HG03520 (cell line): ENCODE measurements at regions not wholly inside any gene's neighbourhood (a gene's known extent, or its start where the extent isn't known, plus 50 kb on each side); places are given as distances from the start of the nearest gene placed in this dataset.
"Not testable (repeated sequence)": the region's sequence is repeated elsewhere in the genome, so short reads cannot be mapped to it uniquely, and the experiment has no call there.

Experiments
- ATAC-seq: cut with Tn5 transposase; IDR thresholded peaks from one replicate; pipeline ENCODE4 v1.9.1; 2021; ENCODE audit warnings: mild to moderate bottlenecking, moderate library complexity; ENCODE audit not compliant: unreplicated experiment

GRCh38 chr2:15750822-15751329, 159.2 kb downstream of the DDX1 start:
- no peak for ATAC-seq

GRCh38 chr2:15751477-15751876, 159.8 kb downstream of the DDX1 start:
- ATAC-seq, result no peak

- no peak for ATAC-seq
These were observed 161.0 kb downstream of the DDX1 start for GRCh38 chr2:15752552-15753232.

GRCh38 chr2:15753233-15753798, 161.6 kb downstream of the DDX1 start:
- no peak for ATAC-seq

- ATAC-seq, result no peak
These were observed 162.4 kb downstream of the DDX1 start for GRCh38 chr2:15753811-15754702.

- ATAC-seq, result no peak
These were observed 163.0 kb downstream of the DDX1 start for GRCh38 chr2:15754703-15755099.

- ATAC-seq, result no peak
These were observed 163.9 kb downstream of the DDX1 start for GRCh38 chr2:15755528-15755927.

GRCh38 chr2:15756011-15756550, 164.4 kb downstream of the DDX1 start:
- ATAC-seq, result no peak

GRCh38 chr2:15756882-15757819, 165.5 kb downstream of the DDX1 start:
- no peak for ATAC-seq

- no peak for ATAC-seq
These were observed 166.3 kb downstream of the DDX1 start for GRCh38 chr2:15757820-15758586.

- no peak for ATAC-seq
These were observed 167.2 kb downstream of the DDX1 start for GRCh38 chr2:15758848-15759247.

GRCh38 chr2:15759385-15759784, 167.7 kb downstream of the DDX1 start:
- no peak for ATAC-seq

GRCh38 chr2:15759791-15760190, 168.1 kb downstream of the DDX1 start:
- not testable (repeated sequence) for ATAC-seq

GRCh38 chr2:15760232-15760910, 168.7 kb downstream of the DDX1 start:
- no peak for ATAC-seq

- no peak for ATAC-seq
These were observed 169.4 kb downstream of the DDX1 start for GRCh38 chr2:15761056-15761455.

- ATAC-seq, result no peak
These were observed 170.2 kb downstream of the DDX1 start for GRCh38 chr2:15761910-15762309.

- ATAC-seq, result no peak
These were observed 170.8 kb downstream of the DDX1 start for GRCh38 chr2:15762449-15762848.

- no peak for ATAC-seq
These were observed 171.6 kb downstream of the DDX1 start for GRCh38 chr2:15763106-15763821.
